Esophagus squamous epithelium (tissue), 4 donors: ENCODE measurements at regions not wholly inside any gene's neighbourhood (a gene's known extent, or its start where the extent isn't known, plus 50 kb on each side); places are given as distances from the start of the nearest gene placed in this dataset.

Experiments
- CTCF ChIP-seq, 6 experiments: fragments of 450-650 bp in 4 of 6; fragments of 200-600 bp in 2 of 6; sonication (generic) in 2 of 6; IDR thresholded peaks; one replicate each; pipeline ENCODE4 v1.5.1; 2016 to 2019; ENCODE audit warnings: antibody characterized with exemption in 6 of 6, mild to moderate bottlenecking in 4 of 6, moderate library complexity in 4 of 6
- POLR2A ChIP-seq, 4 donors: fragments of 450-650 bp; IDR thresholded peaks; one replicate each; pipeline ENCODE4 v1.6.1; 2017; ENCODE audit warnings: antibody characterized with exemption in 4 of 4, mild to moderate bottlenecking in 4 of 4, moderate library complexity in 3 of 4

- TF ChIP-seq CTCF (IDR thresholded peaks at IDR 0.05) (no peak), POLR2A (IDR thresholded peaks at IDR 0.05) (no peak)
Measured at GRCh38 chr4:115234405-115235093, 121.1 kb upstream of the NDST4 start.
